COLO829 (cell line): ENCODE measurements at regions not wholly inside any gene's neighbourhood (a gene's known extent, or its start where the extent isn't known, plus 50 kb on each side); places are given as distances from the start of the nearest gene placed in this dataset.
"Not testable (repeated sequence)": the region's sequence is repeated elsewhere in the genome, so short reads cannot be mapped to it uniquely, and the experiment has no call there.

Experiments used
- DNase-seq: peaks from one replicate; pipeline ENCODE4 v3.0.0; 2012; ENCODE audit warnings: low spot score

DNA sequence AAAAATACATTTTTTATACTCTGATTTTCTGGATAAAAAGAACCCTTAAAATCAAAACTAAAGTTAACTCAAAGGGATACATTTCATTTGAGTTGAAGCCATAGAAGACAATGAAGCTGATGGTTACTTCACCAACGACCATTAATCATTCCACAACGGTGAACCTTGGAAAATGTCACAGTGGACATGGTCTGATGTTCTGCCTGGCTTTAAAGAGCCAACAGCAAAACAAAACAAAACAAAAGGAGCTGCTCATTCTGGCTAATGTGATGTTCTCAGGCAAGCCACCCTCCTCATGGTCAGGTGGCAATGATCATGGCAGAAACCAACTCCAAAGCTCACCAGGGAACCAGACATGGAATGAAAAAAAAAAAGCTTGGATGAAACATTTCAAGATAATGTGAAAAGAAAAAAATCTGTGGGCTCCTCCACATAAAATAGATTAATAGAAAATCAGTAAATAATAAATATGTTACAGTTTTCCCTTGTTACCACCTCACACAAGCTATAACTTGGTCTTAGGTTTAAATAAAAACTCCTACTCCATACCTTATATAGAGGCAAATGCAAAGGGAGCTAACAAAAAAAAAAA is 90.1 kb upstream of the SERTAD2 start:
- no peak for DNase-seq

DNA sequence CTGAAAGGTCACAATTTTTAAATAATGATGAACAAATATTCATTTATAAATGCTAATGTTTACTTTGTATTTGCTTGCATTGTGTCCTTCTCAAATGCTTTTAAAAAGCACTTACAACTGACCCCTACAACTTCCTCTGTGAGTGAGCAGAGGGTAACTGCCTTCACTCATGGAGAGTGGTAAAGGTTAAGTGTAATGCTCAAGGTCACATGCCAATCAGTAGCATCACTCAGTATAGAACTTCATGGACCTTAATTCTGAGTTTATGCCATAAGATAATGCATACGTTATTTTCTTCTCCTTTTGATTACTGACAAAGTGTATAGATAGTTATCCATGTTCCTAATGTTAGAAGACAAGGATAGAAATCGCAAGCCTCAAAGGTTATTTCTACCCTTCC is 91.8 kb upstream of the SERTAD2 start:
- no peak for DNase-seq

DNA sequence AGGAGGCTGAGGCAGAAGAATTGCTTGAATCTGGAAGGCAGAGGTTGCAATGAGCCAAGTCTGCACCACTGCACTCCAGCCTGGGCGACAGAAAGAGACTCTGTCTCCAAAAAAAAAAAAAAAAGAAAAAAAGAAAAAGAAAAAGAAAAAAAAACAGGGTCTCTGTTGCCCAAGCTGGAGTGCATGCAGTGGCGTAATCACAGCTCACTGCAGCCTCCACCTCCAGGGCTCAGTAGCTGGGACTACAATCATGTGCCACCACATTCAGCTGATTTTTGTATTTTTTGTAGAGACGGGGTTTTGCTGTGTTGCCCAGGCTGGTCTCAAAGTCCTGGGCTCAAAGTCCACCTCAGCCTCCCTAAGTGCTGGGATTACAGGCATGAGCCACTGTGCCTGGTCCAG is 94.0 kb upstream of the SERTAD2 start:
- not testable (repeated sequence) for DNase-seq

DNA sequence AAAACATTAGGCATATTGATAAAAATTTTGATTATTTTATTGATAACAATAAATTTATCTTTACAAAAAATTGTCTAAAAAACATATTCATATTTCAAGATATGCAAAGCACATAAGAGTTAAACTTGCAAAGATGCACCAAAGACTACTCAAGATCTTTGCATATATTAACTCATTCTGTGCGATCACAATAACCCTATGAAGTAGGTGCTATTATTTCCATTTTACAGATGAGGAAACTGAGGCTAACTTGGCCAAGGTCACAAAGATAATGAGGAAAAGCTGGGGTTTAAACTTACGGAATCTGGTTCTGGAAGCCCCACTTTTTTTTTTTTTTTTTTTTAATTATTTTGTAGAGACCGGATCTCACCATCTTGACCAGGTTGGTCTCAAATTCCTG is 94.4 kb upstream of the SERTAD2 start:
- DNase-seq, result no peak

DNA sequence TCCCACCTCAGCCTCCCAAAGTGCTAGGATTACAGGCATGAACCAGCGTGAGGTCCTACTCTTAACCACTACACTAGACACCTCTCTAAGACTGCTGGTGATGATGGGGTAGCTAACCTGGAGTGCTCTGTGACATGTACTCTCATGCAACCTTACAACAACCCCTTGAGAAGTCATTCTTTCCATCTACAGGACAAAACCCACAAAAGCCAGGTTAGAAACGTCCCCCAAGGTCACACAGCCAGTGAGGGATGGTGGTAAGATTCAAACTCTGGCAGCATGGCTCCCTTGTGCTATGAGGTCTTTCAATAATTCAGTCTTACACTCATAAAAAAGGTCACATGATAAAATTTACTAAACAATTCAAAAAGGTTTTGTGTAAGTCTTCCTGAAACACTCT is 94.8 kb upstream of the SERTAD2 start:
- no peak for DNase-seq

DNA sequence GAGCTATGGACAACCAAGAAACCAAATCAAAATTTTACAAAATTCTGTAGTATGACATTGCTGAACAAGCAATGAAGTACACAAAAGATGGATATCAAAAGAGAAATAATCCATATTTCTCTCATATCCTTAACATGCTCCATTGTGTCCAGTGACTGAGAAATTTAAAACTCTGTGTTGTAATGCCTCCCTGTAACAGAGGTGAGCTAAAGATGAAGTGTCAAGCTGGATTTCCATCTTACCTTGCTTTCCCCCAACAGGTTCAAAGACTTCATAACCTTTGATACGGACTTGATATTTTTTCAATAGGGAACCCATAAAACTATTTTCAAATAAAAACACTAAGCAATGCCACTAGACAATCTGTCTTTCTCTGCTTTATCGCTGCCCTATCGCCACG is 95.7 kb upstream of the SERTAD2 start:
- DNase-seq, result no peak

DNA sequence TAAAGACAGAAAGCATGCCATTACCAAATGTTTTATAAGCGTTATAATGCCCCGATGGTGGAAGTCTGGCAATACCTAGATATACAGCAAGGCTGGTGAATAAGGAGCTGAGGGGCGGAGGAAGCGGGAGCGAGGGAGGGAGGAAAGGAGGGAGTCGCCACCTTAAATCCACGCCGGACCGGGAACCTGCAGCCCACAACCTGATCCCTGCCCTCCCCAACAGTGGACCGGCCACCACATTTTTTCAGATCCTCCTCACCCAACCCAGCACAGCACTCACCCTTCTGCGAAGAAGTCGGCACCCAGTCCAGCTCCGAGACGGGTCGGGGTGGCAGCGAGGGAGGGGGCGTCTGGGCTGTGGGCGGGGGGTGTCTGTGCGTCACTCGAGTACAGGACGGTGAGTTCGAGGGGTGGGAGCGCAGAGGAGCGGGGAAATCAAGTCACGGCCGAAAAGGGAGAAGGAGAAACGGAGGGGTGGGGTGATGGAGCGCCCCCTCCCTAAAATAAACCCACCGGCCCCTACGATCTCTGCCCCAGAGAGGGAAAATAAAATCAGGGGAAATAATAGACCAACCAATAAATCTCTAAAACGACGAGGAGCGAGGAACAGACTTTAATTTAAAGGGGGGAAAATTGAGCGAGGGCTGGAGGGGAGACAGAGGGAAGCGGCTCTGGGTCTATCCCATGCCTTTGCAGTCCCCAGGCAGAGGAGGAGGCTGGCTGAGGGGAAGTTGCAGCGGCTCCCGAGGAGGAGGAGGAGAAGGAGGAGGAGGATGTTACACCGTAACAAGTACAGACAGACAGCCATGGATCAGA is 96.5 kb upstream of the SERTAD2 start:
- peak; percentile 21 for DNase-seq

DNA sequence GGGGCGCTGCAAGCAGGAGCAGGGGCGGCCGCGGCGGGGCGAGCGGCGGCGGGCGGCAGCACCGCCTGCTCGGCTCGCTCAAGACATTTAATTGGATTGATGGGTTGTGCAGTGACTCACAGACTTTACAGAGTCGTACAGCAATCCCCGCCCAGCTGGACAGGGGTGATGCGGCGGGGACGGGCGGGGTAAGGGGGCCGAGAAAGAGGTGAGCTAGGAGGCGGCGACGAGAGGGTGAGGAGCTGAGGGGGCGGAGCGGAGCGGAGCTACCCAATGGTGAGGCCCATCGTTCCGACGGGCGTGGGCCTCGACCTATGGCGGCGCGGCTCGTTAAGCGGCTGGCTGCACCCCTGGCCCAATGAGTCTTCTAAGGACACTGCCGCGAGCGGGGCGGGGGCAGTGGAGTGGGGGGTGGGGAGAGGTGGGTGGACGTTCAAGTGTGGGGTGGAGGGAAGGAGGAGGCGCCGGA is 97.1 kb upstream of the SERTAD2 start:
- peak; percentile 96 for DNase-seq

DNA sequence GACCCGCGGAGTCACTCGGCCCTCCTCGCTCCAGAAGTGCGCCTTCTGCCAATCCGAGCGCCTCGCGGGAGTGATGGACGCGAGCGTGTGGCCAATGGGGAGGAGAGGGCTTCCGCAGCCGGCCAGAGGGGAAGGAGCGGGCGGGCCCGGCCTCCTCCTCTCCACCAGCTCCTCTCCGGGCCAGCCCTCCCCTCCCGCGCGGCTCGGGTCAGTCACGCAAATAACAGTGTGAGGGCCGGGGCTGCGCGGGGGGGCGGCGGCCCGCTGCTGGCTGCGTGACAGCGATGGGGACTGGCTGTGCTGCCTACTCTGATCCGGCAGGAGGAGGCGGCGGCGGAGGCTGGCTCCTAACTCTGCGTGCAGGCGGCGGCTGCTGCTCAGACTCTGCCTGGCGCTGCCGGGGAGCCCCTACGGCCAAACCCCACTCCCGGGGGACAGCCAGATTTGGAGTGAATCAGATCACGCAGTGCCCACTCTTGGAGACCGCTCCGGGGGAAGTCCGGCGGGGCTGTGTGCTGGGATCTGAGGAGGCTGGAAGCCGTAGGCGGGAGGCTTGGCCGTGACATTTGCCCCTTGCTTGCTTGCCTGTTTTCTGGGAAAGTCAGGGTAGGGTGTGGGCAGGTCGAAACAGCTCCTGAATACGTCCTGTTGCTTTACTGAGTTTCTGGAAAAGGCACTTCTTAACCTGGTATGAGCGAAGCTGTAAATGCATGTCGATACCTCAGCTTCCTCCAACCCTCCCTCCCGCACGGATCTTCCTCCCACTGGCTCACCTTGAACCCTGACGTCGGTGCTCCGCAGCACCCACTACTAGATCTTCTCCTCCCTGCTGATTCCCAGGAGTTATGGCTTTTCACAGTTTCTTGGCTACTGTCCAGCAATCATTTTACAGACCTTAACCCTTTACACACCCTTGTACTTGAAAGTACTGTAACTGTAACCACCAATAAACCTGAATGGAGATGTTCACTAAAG is 97.9 kb upstream of the SERTAD2 start:
- peak; percentile 26 for DNase-seq

DNA sequence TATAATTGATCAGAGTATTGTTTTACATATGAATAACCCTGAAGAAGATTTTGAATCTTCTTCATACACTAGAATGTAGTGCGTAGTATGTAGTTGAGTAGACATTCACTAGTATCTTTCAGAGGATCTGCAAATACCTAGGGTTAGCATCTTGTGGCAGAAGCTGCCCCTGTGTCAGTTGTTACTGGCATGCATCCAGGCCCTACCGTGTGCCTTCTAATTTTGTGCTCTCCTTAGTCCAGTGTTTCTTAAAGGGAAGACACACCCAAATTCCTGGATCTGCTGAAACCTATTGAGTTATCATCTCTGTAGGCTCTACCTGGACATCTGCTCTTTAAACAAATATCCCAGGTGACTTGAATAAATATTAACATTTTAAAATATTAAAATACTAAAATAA is 99.7 kb upstream of the SERTAD2 start:
- DNase-seq, result no peak

DNA sequence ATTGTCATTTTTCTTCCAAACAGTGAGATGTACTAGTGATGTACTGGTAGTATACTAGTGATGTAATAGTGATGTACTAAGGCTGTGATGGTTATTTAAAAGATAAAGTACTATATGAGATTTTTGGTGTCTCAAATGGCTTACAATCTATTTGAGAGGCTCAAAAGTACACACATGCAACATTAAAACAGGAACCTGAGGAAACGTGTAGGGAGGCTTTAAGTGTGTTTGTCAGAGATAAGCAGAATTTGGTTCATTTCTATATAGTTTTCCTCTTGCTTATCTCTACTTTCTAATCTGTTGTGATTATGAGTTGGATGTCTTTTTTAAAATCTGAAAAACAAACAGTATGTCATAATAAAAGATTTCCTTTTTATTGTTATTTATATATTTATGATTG is 100.9 kb upstream of the SERTAD2 start:
- DNase-seq, result no peak

DNA sequence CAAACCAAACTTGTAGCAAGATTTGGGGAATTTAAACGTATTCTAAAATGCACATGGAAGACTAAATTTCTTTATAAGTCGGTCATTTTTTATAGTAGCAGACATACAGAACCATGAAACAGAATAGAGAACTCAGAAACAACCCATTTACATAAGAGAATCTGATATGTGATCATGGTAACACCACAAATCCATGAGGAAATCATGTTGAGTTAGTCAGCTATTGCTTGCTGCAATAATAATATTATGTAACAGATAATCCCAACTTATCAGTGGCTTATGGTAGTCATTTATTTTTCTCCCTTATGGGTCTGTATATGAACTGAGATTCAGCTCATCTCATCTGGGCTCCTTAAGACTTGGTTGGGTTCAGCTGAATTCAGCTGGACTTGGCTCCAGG is 103.4 kb upstream of the SERTAD2 start:
- no peak for DNase-seq

DNA sequence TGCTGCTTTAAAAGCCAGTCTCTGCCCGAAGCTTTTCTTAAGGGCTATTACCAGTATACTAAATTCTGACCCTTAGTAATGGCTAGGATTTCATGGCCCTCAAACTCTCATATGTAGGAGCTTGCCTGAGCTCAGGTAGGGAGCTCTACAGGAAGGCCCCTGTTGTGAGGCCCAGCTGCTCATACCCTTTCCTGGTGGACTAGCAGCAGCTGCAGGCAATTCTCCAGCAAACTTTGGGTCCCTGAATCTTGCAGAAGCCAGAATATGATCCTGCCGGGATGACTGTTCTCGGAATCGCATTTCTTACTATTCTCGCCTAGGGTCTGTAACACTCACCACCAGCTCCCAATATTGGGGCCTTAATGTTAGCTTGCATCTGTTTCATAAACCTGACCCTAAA is 106.4 kb upstream of the SERTAD2 start:
- DNase-seq, result no peak

DNA sequence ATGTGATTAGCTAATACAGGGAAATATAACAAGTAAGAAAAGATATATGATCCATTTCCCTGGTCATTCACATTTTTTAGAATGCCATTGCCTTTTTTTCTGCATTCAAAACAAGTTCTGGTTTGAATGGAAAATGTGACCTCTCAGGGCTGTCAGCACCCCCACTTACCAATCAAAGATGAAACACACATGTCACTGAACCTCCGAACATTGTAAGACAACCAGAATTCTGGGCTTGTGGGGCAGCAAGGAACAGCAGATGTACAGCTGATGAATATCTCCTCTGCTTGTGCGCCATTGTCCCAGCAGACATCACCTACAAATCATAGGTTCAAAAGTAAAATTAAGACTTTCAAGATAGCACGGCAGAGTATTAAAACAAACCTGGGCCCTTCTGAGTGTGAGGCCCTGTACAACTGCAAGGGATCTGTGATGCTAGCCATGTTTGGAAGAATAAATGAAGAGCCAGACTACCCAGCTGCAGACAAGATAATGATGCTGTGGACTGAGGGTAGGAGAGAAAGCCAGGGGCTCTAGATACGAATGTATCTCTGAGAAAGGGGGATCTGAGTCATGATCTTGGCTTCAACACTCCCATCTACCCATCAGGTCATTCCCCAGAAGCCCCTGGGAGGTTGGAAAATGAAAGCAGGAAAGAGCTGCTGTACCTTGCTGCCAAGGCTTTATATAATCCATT is 108.7 kb upstream of the SERTAD2 start:
- DNase-seq, result no peak

DNA sequence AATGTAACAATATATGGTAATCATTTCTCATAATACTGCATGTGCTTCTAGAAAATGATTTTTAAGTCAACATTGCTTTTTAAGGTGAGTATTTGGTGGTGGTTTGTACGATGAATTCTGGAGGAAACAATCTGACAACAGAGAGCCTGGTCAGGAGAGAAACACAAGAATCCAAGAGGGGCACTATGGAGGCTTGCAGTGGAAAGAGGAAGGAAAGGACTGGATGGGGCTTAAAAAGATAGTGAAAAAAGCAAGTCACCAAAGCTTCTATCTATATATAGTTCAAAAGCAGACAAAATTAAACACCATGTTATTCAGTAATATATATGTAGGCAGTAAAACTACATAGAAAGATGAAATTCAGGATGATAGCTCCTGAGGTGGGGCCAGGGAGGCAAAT is 109.4 kb upstream of the SERTAD2 start:
- no peak for DNase-seq

DNA sequence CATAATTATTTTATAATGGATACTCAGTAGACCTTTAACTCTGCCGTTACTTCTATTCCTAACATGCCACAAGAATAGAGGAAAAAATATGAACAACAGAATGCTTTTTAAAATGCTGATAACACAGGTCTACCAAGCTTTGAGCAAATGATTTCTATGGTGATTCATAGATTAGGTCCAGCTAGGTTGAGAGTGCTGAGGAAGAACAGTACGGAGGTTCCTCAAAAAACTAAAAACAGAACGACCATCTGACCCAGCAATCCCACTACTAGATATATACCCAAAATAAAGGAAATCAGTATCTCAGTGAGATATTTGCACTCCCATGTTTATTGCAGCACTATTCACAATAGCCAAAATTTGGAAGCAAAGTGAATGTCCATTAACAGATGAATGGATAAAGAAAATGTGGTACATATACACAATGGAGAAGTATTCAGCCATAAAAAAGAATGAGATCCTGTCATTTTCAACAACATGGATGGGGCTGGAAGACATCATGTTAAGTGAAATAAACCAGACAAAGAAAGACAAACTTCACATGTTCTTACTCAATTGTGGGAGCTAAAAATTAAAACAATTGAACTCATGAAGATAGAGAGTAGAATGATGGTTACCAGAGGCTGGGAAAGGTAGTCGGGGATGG is 111.6 kb upstream of the SERTAD2 start:
- DNase-seq, result no peak

DNA sequence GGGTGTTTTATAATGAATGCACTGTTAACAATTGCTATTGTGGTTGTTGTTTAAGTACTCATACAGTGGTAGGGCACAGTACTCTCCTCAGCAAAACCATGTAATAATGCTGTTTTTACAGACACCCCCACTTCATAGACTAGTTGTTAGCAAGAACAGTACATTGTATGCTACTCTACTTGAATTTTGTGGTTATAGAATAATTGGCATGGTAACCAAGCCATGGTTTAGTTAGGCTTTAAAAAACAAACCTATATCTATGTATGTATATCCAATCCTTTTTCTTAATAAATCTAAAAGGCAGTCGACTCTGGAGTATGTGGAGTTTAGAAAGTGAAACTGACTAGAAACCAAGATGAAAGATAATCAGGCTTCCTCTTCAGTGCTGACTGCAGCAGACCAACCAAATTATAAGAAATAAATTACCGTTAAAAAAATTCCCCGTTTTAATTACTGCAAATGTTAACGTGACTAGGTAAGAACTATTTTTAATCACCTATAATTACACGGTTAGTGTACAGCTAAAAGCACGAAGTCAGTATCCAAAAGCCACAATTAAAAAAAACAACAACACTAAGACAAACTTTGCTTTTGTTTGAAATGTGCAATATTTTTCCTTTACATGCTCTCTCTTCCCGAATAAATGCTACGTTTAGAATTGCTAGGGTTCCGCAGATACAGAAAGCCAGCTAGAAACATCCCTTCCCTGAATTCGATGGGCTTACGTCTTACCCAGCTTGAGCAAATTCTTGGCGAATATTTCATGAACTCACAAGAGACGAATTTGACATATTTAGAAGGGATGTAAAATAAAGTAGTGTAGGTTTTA is 113.3 kb upstream of the SERTAD2 start:
- no peak for DNase-seq

DNA sequence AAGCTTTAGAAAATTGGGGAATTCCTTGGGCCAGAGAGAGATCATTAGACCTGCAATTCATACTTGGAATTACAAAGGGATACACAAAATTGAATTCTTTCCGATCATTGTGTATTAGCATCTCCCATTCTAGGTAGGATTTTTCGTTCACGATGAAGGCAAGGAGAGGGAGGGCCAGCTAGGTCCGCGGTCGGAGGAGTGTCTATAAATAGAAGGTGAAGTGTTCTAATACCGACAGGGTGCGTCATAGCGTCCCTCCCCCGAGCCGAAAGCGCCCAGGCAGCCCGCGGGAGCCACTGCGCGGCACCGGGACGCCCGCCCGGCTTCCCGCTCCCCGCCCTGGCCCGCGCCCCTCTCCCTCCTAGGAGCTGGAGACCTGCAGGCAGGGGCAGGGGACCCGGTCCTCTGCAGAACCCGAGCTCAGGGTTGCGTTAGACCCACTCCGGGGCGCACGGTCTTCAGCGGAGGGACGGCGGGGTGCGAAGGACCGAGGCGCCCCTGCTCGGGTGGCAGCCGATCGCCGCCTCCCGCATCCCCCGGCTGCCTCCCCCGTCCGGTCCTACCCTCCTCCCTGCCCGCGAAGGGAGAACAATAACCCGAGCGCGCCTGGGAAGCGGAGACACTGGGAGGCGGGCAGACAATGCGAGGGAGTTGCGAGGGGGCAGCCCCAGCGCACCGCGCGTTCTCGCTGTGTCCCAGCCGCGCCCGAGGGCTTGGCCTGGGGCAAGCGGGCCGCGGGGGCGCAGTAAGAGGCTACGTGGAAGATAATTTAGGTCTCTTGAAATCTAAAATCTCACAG is 114.2 kb upstream of the SERTAD2 start:
- DNase-seq, result peak; percentile 71

DNA sequence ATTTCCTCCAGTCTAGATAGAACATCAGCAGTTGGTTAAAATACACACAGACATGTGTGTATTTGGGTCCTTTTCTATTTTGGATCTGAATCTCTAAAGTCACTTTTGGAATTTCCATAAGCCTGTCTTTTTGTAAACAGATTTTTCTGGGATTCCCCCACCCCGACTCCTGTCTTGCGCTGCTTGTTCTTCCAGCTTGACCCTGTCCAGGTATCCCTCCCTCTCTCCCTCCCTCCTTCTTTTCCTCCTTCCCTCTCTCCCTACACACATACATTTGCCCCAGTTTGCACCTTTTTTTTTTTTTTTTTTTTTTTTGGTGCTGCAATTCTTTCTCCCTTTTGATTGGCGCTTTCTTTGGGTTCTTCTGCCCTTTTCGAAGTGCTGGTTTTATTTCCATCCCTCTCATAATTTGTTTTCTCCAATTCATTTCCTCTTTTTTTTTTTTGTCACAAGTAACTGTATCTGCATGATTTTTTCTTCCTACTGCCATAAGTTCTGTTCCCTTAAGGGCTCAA is 114.8 kb upstream of the SERTAD2 start:
- DNase-seq, result no peak
